ENCODE measurements at regions not wholly inside any gene's neighbourhood (a gene's known extent, or its start where the extent isn't known, plus 50 kb on each side); places are given as distances from the start of the nearest gene placed in this dataset.

- no TSS peak for BruUV-seq (replicated peaks)
- Histone ChIP-seq H3K9me3 (ENCODE audit: insufficient read depth, low read depth) (no peaks in the 10 kb centered on the region), H3F3A (ENCODE audit: insufficient read depth, low read depth) (no peaks in the 10 kb centered on the region), H3K27me3 (ENCODE audit: insufficient read depth, low read depth) (no peaks in the 10 kb centered on the region), H3K27ac (no peak overlapping the region), H3K4me1 (replicated peaks; ENCODE audit: insufficient read depth) (no peaks in the 10 kb centered on the region), H3K9me2 (ENCODE audit: insufficient read depth) (no peaks in the 10 kb centered on the region), H3K79me2 (ENCODE audit: low read depth) (no peaks in the 10 kb centered on the region), H4K20me1 (ENCODE audit: insufficient read depth) (no peaks in the 10 kb centered on the region), H3K36me3 (ENCODE audit: low read depth) (no peaks in the 10 kb centered on the region), H2AFZ (no peak overlapping the region), H3K4me3 (no peak overlapping the region), H3K4me2 (no peak overlapping the region)
- ChIA-PET CTCF (no interaction called here), POLR2A (ENCODE audit: unreplicated experiment) (no interaction called here)
- no peak for TF ChIP-seq EZH2 (IDR thresholded peaks at IDR 0.05; ENCODE audit: low read depth)
- TF ChIP-seq, protein P1, sequence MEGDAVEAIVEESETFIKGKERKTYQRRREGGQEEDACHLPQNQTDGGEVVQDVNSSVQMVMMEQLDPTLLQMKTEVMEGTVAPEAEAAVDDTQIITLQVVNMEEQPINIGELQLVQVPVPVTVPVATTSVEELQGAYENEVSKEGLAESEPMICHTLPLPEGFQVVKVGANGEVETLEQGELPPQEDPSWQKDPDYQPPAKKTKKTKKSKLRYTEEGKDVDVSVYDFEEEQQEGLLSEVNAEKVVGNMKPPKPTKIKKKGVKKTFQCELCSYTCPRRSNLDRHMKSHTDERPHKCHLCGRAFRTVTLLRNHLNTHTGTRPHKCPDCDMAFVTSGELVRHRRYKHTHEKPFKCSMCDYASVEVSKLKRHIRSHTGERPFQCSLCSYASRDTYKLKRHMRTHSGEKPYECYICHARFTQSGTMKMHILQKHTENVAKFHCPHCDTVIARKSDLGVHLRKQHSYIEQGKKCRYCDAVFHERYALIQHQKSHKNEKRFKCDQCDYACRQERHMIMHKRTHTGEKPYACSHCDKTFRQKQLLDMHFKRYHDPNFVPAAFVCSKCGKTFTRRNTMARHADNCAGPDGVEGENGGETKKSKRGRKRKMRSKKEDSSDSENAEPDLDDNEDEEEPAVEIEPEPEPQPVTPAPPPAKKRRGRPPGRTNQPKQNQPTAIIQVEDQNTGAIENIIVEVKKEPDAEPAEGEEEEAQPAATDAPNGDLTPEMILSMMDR (conservative IDR thresholded peaks at IDR 0.05), result no peak
- intact Hi-C loops (cut with micrococcal nuclease; ENCODE audit: unreplicated experiment), result no loop called here
- DNase-seq, result no peak
Measured at GRCh38 chr15:62795700-62796695, 246.5 kb upstream of the TPM1 start.

GRCh38 chr15:62797171-62797570 is 245.4 kb upstream of the TPM1 start:
- DNase-seq, result no peak
- H4K20me1 ChIP-seq (ENCODE audit: insufficient read depth), result no peaks in the 10 kb centered on the region
- H3K9me3 ChIP-seq (ENCODE audit: insufficient read depth, low read depth), result no peaks in the 10 kb centered on the region
- ChIA-PET POLR2A (ENCODE audit: unreplicated experiment) (no interaction called here), CTCF (no interaction called here)
- H3K27me3 ChIP-seq (ENCODE audit: insufficient read depth, low read depth), result no peaks in the 10 kb centered on the region
- no peak overlapping the region for H2AFZ ChIP-seq
- no peak for TF ChIP-seq EZH2 (IDR thresholded peaks at IDR 0.05; ENCODE audit: low read depth)
- TF ChIP-seq, protein P1 (conservative IDR thresholded peaks at IDR 0.05), result no peak
- H3K27ac ChIP-seq, result no peak overlapping the region
- intact Hi-C loops (cut with micrococcal nuclease; ENCODE audit: unreplicated experiment), result no loop called here
- H3K79me2 ChIP-seq (ENCODE audit: low read depth), result no peaks in the 10 kb centered on the region
- no peaks in the 10 kb centered on the region for H3K36me3 ChIP-seq (ENCODE audit: low read depth)
- BruUV-seq (replicated peaks), result no TSS peak
- no peaks in the 10 kb centered on the region for H3F3A ChIP-seq (ENCODE audit: insufficient read depth, low read depth)
- no peak overlapping the region for H3K4me3 ChIP-seq
- H3K4me1 ChIP-seq (replicated peaks; ENCODE audit: insufficient read depth), result no peaks in the 10 kb centered on the region
- no peaks in the 10 kb centered on the region for H3K9me2 ChIP-seq (ENCODE audit: insufficient read depth)
- no peak overlapping the region for H3K4me2 ChIP-seq

DNA sequence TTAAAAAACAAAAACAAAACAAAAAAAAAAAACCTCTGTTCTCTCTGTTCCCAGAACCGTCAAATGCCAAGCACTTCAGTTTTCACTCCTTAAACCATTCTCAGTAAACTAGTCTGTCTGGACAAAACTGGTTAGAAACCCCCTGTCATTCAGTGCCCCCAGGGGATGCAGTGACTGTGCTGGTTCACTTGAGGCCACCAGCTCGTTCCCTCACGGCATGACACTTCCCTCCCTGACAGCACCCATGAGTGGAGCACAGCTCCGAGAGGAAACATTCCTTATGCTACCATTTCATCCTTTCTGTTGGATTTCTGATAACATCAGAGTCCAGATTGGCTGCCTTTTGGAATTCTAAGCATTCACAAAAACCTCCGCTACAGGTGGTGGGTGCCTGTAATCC is 244.0 kb upstream of the TPM1 start:
- H3K36me3 ChIP-seq (ENCODE audit: low read depth), result no peaks in the 10 kb centered on the region
- H3K27ac ChIP-seq, result no peak overlapping the region
- POLR2A ChIA-PET (ENCODE audit: unreplicated experiment), result no interaction called here
- CTCF ChIA-PET, result no interaction called here
- H3F3A ChIP-seq (ENCODE audit: insufficient read depth, low read depth), result no peaks in the 10 kb centered on the region
- no peaks in the 10 kb centered on the region for H3K4me1 ChIP-seq (replicated peaks; ENCODE audit: insufficient read depth)
- no peaks in the 10 kb centered on the region for H3K79me2 ChIP-seq (ENCODE audit: low read depth)
- DNase-seq, result no peak
- H4K20me1 ChIP-seq (ENCODE audit: insufficient read depth), result no peaks in the 10 kb centered on the region
- no TSS peak for BruUV-seq (replicated peaks)
- no peak overlapping the region for H3K4me2 ChIP-seq
- H3K4me3 ChIP-seq, result no peak overlapping the region
- intact Hi-C loops (cut with micrococcal nuclease; ENCODE audit: unreplicated experiment), result no loop called here
- H3K9me3 ChIP-seq (ENCODE audit: insufficient read depth, low read depth), result no peaks in the 10 kb centered on the region
- no peak overlapping the region for H2AFZ ChIP-seq
- H3K27me3 ChIP-seq (ENCODE audit: insufficient read depth, low read depth), result no peaks in the 10 kb centered on the region
- no peaks in the 10 kb centered on the region for H3K9me2 ChIP-seq (ENCODE audit: insufficient read depth)
- TF ChIP-seq, protein P1 (conservative IDR thresholded peaks at IDR 0.05), result no peak
- TF ChIP-seq EZH2 (IDR thresholded peaks at IDR 0.05; ENCODE audit: low read depth), result no peak
